ENCODE measurements at regions not wholly inside any gene's neighbourhood (a gene's known extent, or its start where the extent isn't known, plus 50 kb on each side); places are given as distances from the start of the nearest gene placed in this dataset.

GRCh38 chr11:119975561-119976152, 162.3 kb downstream of the TRIM29 start:
- Histone ChIP-seq H3K79me1 (ENCODE audit: insufficient read depth, low read depth, low read length, poor library complexity, severe bottlenecking) (no peaks in the 10 kb centered on the region), H3K23ac (ENCODE audit: insufficient read length, low read depth, low read length) (no peak overlapping the region), H3K27ac (ENCODE audit: insufficient read length, low read depth, low read length) (no peak overlapping the region), H2BK120ac (ENCODE audit: low read depth, low read length, poor library complexity, severe bottlenecking) (no peak overlapping the region), H2BK12ac (ENCODE audit: insufficient read length, low read depth, low read length) (no peak overlapping the region), H3K79me2 (ENCODE audit: insufficient read depth, low read length) (no peaks in the 10 kb centered on the region), H3T11ph (ENCODE audit: low read length) (no peak overlapping the region), H3K18ac (ENCODE audit: insufficient read length, low read depth, low read length) (no peak overlapping the region), H3K23me2 (ENCODE audit: insufficient read length, low read depth, low read length, poor library complexity, severe bottlenecking) (no peaks in the 10 kb centered on the region), H2BK15ac (ENCODE audit: low read depth, low read length) (no peak overlapping the region), H3K4ac (ENCODE audit: low read depth, low read length) (no peak overlapping the region), H3K4me1 (ENCODE audit: insufficient read depth, low read length) (no peaks in the 10 kb centered on the region; the same call in 1 of the 2 replicates), H3K27me3 (ENCODE audit: insufficient read depth, low read length) (no peaks in the 10 kb centered on the region; the same call in 1 of the 2 replicates), H2BK20ac (ENCODE audit: low read depth, low read length, poor library complexity, severe bottlenecking) (no peak overlapping the region), H3K9me3 (ENCODE audit: control insufficient read depth, low read depth, low read length) (no peaks in the 10 kb centered on the region), H2BK5ac (ENCODE audit: insufficient read length, low read length) (no peak overlapping the region), H4K8ac (replicated peaks; ENCODE audit: insufficient read length, low read depth, low read length) (no peak overlapping the region), H2AFZ (ENCODE audit: low read length) (no peak overlapping the region), H3K14ac (ENCODE audit: insufficient read depth, low read length) (peak overlapping the region; percentile 34; the same call in 1 of the 2 replicates), H4K20me1 (ENCODE audit: control insufficient read depth, insufficient read depth, insufficient read length) (no peaks in the 10 kb centered on the region), H4K5ac (ENCODE audit: insufficient read length, low read depth, low read length) (no peak overlapping the region), H2AK5ac (ENCODE audit: insufficient read length, low read length) (no peak overlapping the region), H4K91ac (ENCODE audit: insufficient read length, low read depth, low read length) (no peak overlapping the region), H3K9ac (ENCODE audit: extremely low read depth, insufficient read length, low read length) (no peak overlapping the region), H3K4me2 (ENCODE audit: insufficient read depth, insufficient read length, low read length) (no peak overlapping the region), H3K56ac (ENCODE audit: insufficient read length, low read depth, low read length) (no peak overlapping the region)
- peaks cover 65% of the 10 kb centered on the region for H3K27me3 Mint-ChIP-seq (ENCODE audit: low read depth)
- H3K27ac Mint-ChIP-seq, result no peak overlapping the region
- WGBS (ENCODE audit: extremely low coverage, insufficient read length, low lambda C conversion rate), result no CpG with 5 or more reads among the region's 15 CpGs
- H3K36me3 Mint-ChIP-seq (ENCODE audit: insufficient read depth in 1 of 3, low read depth in 3 of 3), result 0 out of 7 replicates have a peak, but pooled peaks cover 0 to 3% (median 0%) of the 10 kb centered on the region in 3 experiments
- no peak for TF ChIP-seq CTCF (conservative IDR thresholded peaks at IDR 0.05)
- H3K9me3 Mint-ChIP-seq, result peaks cover 0 to 5% of the 10 kb centered on the region in 2 experiments; a peak in 1 of 5 replicates
- H3K4me3 Mint-ChIP-seq, result no peak overlapping the region
- DNase-seq, result peak; percentile 73
- peaks cover 26 to 35% of the 10 kb centered on the region in 2 experiments for H3K4me1 Mint-ChIP-seq
